ENCODE measurements at regions not wholly inside any gene's neighbourhood (a gene's known extent, or its start where the extent isn't known, plus 50 kb on each side); places are given as distances from the start of the nearest gene placed in this dataset.

DNA sequence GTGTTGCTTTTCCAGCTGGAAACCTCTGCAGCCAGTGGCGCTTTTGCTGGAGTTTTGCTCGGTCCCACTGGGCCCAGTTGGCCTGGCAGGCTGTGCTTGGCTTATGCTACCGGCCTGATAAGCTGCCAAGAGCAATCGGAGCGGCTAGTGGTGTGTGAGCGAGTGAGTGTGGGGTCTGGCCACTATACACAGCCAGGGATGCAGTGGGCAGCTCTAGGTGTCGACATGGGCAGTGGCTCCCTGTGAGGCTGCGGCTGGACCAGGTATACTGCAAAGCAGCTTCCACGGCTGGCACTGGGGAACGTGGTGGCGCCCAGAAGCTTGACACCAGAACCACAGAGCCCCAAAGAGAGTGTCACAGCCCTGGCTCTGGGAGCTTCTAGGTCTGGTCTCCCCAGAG is 996.5 kb downstream of the GRIK2 start:
- TF ChIP-seq, protein P1, sequence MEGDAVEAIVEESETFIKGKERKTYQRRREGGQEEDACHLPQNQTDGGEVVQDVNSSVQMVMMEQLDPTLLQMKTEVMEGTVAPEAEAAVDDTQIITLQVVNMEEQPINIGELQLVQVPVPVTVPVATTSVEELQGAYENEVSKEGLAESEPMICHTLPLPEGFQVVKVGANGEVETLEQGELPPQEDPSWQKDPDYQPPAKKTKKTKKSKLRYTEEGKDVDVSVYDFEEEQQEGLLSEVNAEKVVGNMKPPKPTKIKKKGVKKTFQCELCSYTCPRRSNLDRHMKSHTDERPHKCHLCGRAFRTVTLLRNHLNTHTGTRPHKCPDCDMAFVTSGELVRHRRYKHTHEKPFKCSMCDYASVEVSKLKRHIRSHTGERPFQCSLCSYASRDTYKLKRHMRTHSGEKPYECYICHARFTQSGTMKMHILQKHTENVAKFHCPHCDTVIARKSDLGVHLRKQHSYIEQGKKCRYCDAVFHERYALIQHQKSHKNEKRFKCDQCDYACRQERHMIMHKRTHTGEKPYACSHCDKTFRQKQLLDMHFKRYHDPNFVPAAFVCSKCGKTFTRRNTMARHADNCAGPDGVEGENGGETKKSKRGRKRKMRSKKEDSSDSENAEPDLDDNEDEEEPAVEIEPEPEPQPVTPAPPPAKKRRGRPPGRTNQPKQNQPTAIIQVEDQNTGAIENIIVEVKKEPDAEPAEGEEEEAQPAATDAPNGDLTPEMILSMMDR (IDR thresholded peaks at IDR 0.05; ENCODE audit: low read depth, low read length): no peak
- TF ChIP-seq EZH2phosphoT487 (IDR thresholded peaks at IDR 0.05; ENCODE audit: low read depth): no peak
